ENCODE measurements at regions not wholly inside any gene's neighbourhood (a gene's known extent, or its start where the extent isn't known, plus 50 kb on each side); places are given as distances from the start of the nearest gene placed in this dataset.

DNA sequence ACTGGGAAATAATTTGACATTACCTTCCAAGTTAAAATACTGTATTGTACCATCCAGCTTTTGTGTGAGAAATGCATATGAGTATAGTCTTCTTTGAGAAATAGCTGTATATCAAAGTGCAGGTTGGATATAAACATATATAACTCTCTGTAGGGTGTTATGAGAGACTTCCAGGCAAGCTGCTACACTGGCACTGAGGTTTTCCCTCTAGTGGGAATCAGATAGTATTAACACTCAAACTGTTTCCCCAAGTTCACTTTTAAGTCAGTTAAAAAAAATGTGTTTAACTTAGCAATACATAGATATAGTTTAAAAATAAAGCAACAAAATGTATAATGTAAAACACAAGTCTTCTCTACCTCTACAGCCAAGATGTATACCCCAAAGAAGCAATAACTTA lies 368.4 kb upstream of the SLC8A1 start:
- H3K79me2 ChIP-seq (ENCODE audit: insufficient read depth, low read depth), result no peaks in the 10 kb centered on the region
- no peak overlapping the region for H3K4me2 ChIP-seq
- H3K27me3 ChIP-seq (ENCODE audit: insufficient read depth, low read depth), result no peaks in the 10 kb centered on the region
- H3K9ac ChIP-seq, result no peak overlapping the region
- H2AFZ ChIP-seq (ENCODE audit: low read depth), result no peak overlapping the region
- H3K4me1 ChIP-seq (ENCODE audit: low read depth, poor library complexity, severe bottlenecking), result no peaks in the 10 kb centered on the region
- H4K20me1 ChIP-seq (ENCODE audit: insufficient read depth), result no peaks in the 10 kb centered on the region
- H3K27ac ChIP-seq, result no peak overlapping the region
- no peak overlapping the region for H3K4me3 ChIP-seq (IDR thresholded peaks at IDR 0.05; ENCODE audit: insufficient read depth, low read depth, low read length)
- TF ChIP-seq, protein P1, sequence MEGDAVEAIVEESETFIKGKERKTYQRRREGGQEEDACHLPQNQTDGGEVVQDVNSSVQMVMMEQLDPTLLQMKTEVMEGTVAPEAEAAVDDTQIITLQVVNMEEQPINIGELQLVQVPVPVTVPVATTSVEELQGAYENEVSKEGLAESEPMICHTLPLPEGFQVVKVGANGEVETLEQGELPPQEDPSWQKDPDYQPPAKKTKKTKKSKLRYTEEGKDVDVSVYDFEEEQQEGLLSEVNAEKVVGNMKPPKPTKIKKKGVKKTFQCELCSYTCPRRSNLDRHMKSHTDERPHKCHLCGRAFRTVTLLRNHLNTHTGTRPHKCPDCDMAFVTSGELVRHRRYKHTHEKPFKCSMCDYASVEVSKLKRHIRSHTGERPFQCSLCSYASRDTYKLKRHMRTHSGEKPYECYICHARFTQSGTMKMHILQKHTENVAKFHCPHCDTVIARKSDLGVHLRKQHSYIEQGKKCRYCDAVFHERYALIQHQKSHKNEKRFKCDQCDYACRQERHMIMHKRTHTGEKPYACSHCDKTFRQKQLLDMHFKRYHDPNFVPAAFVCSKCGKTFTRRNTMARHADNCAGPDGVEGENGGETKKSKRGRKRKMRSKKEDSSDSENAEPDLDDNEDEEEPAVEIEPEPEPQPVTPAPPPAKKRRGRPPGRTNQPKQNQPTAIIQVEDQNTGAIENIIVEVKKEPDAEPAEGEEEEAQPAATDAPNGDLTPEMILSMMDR (conservative IDR thresholded peaks at IDR 0.05; ENCODE audit: low read depth, low read length), result no peak
- no peaks in the 10 kb centered on the region for H3K36me3 ChIP-seq (ENCODE audit: insufficient read depth)

DNA sequence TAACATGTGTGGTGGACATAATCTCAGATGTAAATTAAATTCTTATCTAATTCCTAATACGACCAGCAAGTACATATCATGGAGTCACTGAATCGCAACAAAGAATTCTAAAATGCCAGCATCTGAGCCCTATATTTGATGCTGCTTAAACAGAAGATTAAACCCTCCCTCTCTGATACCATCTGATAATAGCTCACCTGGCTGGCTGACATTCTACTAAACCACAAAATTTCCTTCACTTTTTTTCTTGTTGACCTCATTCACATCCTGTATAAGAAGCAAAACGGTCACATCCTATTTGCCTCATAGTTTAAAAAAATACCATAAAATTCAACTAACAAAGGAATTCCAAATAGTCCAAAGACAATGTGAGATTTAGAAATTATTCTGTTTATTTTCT lies 371.6 kb upstream of the SLC8A1 start:
- Histone ChIP-seq H3K27ac (no peak overlapping the region), H3K4me3 (IDR thresholded peaks at IDR 0.05; ENCODE audit: insufficient read depth, low read depth, low read length) (no peak overlapping the region), H3K27me3 (ENCODE audit: insufficient read depth, low read depth) (no peaks in the 10 kb centered on the region), H3K9ac (no peak overlapping the region), H3K4me1 (ENCODE audit: low read depth, poor library complexity, severe bottlenecking) (peaks cover 12% of the 10 kb centered on the region), H4K20me1 (ENCODE audit: insufficient read depth) (no peaks in the 10 kb centered on the region), H2AFZ (ENCODE audit: low read depth) (no peak overlapping the region), H3K4me2 (no peak overlapping the region), H3K79me2 (ENCODE audit: insufficient read depth, low read depth) (no peaks in the 10 kb centered on the region), H3K36me3 (ENCODE audit: insufficient read depth) (no peaks in the 10 kb centered on the region)
- TF ChIP-seq, protein P1 (conservative IDR thresholded peaks at IDR 0.05; ENCODE audit: low read depth, low read length), result no peak

DNA sequence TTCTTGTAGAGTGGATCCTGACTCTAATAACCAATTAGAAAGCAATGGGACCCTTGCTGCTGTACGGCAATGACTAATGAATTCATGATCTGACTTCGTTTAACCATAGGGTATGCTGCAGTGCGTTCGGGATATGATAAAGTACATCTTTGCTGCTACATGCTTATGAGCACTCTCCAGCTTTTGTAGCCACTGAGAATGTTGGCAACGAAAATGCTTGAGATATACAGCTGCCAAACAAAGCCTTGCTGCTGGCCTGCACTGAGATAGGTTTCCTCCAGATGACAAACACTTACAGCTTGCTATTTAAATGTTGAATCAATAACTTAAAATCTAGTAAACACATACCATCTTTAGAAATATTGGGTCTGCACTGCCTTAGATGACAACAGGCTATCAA lies 372.4 kb upstream of the SLC8A1 start:
- Histone ChIP-seq H3K36me3 (ENCODE audit: insufficient read depth) (no peaks in the 10 kb centered on the region), H3K4me1 (ENCODE audit: low read depth, poor library complexity, severe bottlenecking) (peaks cover 12% of the 10 kb centered on the region), H3K27me3 (ENCODE audit: insufficient read depth, low read depth) (no peaks in the 10 kb centered on the region), H3K9ac (no peak overlapping the region), H3K4me3 (IDR thresholded peaks at IDR 0.05; ENCODE audit: insufficient read depth, low read depth, low read length) (no peak overlapping the region), H3K79me2 (ENCODE audit: insufficient read depth, low read depth) (no peaks in the 10 kb centered on the region), H3K4me2 (no peak overlapping the region), H3K27ac (no peak overlapping the region), H2AFZ (ENCODE audit: low read depth) (no peak overlapping the region), H4K20me1 (ENCODE audit: insufficient read depth) (no peaks in the 10 kb centered on the region)
- TF ChIP-seq, protein P1 (conservative IDR thresholded peaks at IDR 0.05; ENCODE audit: low read depth, low read length), result no peak

- Histone ChIP-seq H3K36me3 (ENCODE audit: insufficient read depth) (no peaks in the 10 kb centered on the region), H3K4me3 (IDR thresholded peaks at IDR 0.05; ENCODE audit: insufficient read depth, low read depth, low read length) (no peak overlapping the region), H3K27me3 (ENCODE audit: insufficient read depth, low read depth) (no peaks in the 10 kb centered on the region), H3K4me2 (no peak overlapping the region; the same call in 1 of the 2 replicates), H3K9ac (no peak overlapping the region), H3K27ac (no peak overlapping the region), H4K20me1 (ENCODE audit: insufficient read depth) (no peaks in the 10 kb centered on the region), H2AFZ (ENCODE audit: low read depth) (no peak overlapping the region), H3K79me2 (ENCODE audit: insufficient read depth, low read depth) (no peaks in the 10 kb centered on the region), H3K4me1 (ENCODE audit: low read depth, poor library complexity, severe bottlenecking) (peaks cover 12% of the 10 kb centered on the region)
- TF ChIP-seq, protein P1 (conservative IDR thresholded peaks at IDR 0.05; ENCODE audit: low read depth, low read length), result no peak
Observed at GRCh38 chr2:40827392-40827791, 375.5 kb upstream of the SLC8A1 start.
